ENCODE measurements at regions not wholly inside any gene's neighbourhood (a gene's known extent, or its start where the extent isn't known, plus 50 kb on each side); places are given as distances from the start of the nearest gene placed in this dataset.

DNA sequence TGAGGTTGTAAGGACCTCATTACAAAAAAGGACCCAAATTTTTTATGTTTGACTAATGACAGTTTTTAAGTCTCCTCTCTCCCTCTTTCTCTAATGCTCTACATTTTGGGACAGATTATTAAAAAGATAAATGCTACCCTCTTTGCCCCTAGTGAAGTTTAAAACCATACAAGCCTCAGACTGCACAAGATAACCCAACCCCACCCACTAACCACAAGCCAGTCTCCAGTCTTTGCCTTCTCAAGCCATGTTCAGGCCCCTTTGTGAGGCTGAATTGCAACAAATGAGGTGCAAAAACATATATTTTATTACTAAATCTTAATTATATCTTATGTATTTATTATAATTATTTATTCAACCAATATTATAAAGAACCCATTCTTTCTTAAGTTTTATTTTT lies 597.2 kb upstream of the BRINP3 start:
- TF ChIP-seq MAFG (CRISPR knock-in tag; IDR thresholded peaks at IDR 0.05), result no peak
- no peak for TF ChIP-seq KDM4B (CRISPR knock-in tag; IDR thresholded peaks at IDR 0.05)
- TF ChIP-seq, protein P1, sequence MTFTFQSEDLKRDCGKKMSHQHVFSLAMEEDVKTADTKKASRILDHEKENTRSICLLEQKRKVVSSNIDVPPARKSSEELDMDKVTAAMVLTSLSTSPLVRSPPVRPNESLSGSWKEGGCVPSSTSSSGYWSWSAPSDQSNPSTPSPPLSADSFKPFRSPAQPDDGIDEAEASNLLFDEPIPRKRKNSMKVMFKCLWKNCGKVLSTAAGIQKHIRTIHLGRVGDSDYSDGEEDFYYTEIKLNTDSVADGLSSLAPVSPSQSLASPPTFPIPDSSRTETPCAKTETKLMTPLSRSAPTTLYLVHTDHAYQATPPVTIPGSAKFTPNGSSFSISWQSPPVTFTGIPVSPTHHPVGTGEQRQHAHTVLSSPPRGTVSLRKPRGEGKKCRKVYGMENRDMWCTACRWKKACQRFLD (CRISPR knock-in tag; IDR thresholded peaks at IDR 0.05; ENCODE audit: borderline replicate concordance), result no peak
- TF ChIP-seq EZH2 (conservative IDR thresholded peaks at IDR 0.05; ENCODE audit: low read depth, low read length), result no peak
- TF ChIP-seq ARHGAP35 (CRISPR knock-in tag; IDR thresholded peaks at IDR 0.05; ENCODE audit: borderline replicate concordance), result no peak
- TF ChIP-seq, protein P2, sequence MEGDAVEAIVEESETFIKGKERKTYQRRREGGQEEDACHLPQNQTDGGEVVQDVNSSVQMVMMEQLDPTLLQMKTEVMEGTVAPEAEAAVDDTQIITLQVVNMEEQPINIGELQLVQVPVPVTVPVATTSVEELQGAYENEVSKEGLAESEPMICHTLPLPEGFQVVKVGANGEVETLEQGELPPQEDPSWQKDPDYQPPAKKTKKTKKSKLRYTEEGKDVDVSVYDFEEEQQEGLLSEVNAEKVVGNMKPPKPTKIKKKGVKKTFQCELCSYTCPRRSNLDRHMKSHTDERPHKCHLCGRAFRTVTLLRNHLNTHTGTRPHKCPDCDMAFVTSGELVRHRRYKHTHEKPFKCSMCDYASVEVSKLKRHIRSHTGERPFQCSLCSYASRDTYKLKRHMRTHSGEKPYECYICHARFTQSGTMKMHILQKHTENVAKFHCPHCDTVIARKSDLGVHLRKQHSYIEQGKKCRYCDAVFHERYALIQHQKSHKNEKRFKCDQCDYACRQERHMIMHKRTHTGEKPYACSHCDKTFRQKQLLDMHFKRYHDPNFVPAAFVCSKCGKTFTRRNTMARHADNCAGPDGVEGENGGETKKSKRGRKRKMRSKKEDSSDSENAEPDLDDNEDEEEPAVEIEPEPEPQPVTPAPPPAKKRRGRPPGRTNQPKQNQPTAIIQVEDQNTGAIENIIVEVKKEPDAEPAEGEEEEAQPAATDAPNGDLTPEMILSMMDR (CRISPR knock-in tag; IDR thresholded peaks at IDR 0.05), result no peak
- TF ChIP-seq, protein P3, sequence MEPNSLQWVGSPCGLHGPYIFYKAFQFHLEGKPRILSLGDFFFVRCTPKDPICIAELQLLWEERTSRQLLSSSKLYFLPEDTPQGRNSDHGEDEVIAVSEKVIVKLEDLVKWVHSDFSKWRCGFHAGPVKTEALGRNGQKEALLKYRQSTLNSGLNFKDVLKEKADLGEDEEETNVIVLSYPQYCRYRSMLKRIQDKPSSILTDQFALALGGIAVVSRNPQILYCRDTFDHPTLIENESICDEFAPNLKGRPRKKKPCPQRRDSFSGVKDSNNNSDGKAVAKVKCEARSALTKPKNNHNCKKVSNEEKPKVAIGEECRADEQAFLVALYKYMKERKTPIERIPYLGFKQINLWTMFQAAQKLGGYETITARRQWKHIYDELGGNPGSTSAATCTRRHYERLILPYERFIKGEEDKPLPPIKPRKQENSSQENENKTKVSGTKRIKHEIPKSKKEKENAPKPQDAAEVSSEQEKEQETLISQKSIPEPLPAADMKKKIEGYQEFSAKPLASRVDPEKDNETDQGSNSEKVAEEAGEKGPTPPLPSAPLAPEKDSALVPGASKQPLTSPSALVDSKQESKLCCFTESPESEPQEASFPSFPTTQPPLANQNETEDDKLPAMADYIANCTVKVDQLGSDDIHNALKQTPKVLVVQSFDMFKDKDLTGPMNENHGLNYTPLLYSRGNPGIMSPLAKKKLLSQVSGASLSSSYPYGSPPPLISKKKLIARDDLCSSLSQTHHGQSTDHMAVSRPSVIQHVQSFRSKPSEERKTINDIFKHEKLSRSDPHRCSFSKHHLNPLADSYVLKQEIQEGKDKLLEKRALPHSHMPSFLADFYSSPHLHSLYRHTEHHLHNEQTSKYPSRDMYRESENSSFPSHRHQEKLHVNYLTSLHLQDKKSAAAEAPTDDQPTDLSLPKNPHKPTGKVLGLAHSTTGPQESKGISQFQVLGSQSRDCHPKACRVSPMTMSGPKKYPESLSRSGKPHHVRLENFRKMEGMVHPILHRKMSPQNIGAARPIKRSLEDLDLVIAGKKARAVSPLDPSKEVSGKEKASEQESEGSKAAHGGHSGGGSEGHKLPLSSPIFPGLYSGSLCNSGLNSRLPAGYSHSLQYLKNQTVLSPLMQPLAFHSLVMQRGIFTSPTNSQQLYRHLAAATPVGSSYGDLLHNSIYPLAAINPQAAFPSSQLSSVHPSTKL (CRISPR knock-in tag; IDR thresholded peaks at IDR 0.05), result no peak
- no peak for TF ChIP-seq TAF1 (CRISPR knock-in tag; IDR thresholded peaks at IDR 0.05)
- TF ChIP-seq RFXAP (CRISPR knock-in tag; IDR thresholded peaks at IDR 0.05; ENCODE audit: borderline replicate concordance), result no peak
- no peak for TF ChIP-seq HDAC2 (CRISPR knock-in tag; IDR thresholded peaks at IDR 0.05)
- TF ChIP-seq POLR2A (IDR thresholded peaks at IDR 0.05; ENCODE audit: insufficient read depth in 1 of 2, low read depth in 2 of 2, low read length in 2 of 2), result no peak

Measured in HepG2 (cell line).